Thyroid gland (tissue), 4 donors: ENCODE measurements at regions not wholly inside any gene's neighbourhood (a gene's known extent, or its start where the extent isn't known, plus 50 kb on each side); places are given as distances from the start of the nearest gene placed in this dataset.

Experiments
- DNase-seq, 2 donors: peaks; one replicate each; pipeline ENCODE4 v3.0.0-alpha.2; 2019
- H3K27ac ChIP-seq, 3 donors: fragments of 200-600 bp; sonication (generic); 1 replicate in 2 of 3; 2 replicates in 1 of 3; pipeline ENCODE4 v1.5.1; 2016 to 2019; ENCODE audit warnings: mild to moderate bottlenecking in 1 of 3, moderate library complexity in 1 of 3
- H3K27me3 ChIP-seq: fragments of 200-600 bp; sonication (generic); one replicate; pipeline ENCODE4 v1.5.1; 2019
- H3K36me3 ChIP-seq, 2 donors: fragments of 200-600 bp; sonication (generic); one replicate each; pipeline ENCODE4 v1.5.1; 2016 to 2019
- H3K4me1 ChIP-seq, 2 donors: fragments of 200-600 bp; sonication (generic); one replicate each; pipeline ENCODE4 v1.5.1; 2017 to 2019
- H3K4me3 ChIP-seq, 3 donors: fragments of 200-600 bp; sonication (generic); replicated peaks in 1 of 3; 1 replicate in 2 of 3; 2 replicates in 1 of 3; pipeline ENCODE4 v1.5.1; 2016; ENCODE audit warnings: mild to moderate bottlenecking in 1 of 3
- H3K9me3 ChIP-seq: fragments of 200-600 bp; sonication (generic); one replicate; pipeline ENCODE4 v1.5.1; 2017
- POLR2A ChIP-seq, 2 donors: fragments of 450-650 bp; IDR thresholded peaks; one replicate each; pipeline ENCODE4 v1.6.1; 2017; ENCODE audit warnings: antibody characterized with exemption in 2 of 2, mild to moderate bottlenecking in 2 of 2, moderate library complexity in 1 of 2
- WGBS, 2 donors: methylation state at CpG; one replicate each; pipeline ENCODE4 v1.1.5; 2017; 5-methylcytosine and 5-hydroxymethylcytosine counted together
- intact Hi-C: fragments of 100-400 bp; cut with DNase I; formaldehyde crosslinking; loops from one replicate; pipeline ENCODE4 v1.15.1; 2023
- TF ChIP-seq, protein P1 (sequence below), 6 experiments: fragments of 200-600 bp in 3 of 6; fragments of 450-650 bp in 3 of 6; sonication (generic) in 3 of 6; IDR thresholded peaks; one replicate each; pipeline ENCODE4 v1.5.1; 2016 to 2019; ENCODE audit warnings: antibody characterized with exemption in 6 of 6, mild to moderate bottlenecking in 2 of 6, inconsistent platforms in 1 of 6, moderate library complexity in 1 of 6

- Histone ChIP-seq H3K4me1 (peaks cover 10 to 16% of the 10 kb centered on the region in 2 donors), H3K9me3 (no peaks in the 10 kb centered on the region), H3K4me3 (no peak overlapping the region), H3K27me3 (no peaks in the 10 kb centered on the region), H3K27ac (no peak overlapping the region), H3K36me3 (no peaks in the 10 kb centered on the region)
- intact Hi-C loops, result no loop called here
- DNase-seq, result no peak
- TF ChIP-seq POLR2A (IDR thresholded peaks at IDR 0.05), result no peak
- TF ChIP-seq, protein P1, sequence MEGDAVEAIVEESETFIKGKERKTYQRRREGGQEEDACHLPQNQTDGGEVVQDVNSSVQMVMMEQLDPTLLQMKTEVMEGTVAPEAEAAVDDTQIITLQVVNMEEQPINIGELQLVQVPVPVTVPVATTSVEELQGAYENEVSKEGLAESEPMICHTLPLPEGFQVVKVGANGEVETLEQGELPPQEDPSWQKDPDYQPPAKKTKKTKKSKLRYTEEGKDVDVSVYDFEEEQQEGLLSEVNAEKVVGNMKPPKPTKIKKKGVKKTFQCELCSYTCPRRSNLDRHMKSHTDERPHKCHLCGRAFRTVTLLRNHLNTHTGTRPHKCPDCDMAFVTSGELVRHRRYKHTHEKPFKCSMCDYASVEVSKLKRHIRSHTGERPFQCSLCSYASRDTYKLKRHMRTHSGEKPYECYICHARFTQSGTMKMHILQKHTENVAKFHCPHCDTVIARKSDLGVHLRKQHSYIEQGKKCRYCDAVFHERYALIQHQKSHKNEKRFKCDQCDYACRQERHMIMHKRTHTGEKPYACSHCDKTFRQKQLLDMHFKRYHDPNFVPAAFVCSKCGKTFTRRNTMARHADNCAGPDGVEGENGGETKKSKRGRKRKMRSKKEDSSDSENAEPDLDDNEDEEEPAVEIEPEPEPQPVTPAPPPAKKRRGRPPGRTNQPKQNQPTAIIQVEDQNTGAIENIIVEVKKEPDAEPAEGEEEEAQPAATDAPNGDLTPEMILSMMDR (IDR thresholded peaks at IDR 0.05), result no peak
Measured at GRCh38 chr6:144395014-144395413, 109.9 kb downstream of the UTRN start.

GRCh38 chr6:144395826-144396225 is 110.7 kb downstream of the UTRN start:
- TF ChIP-seq, protein P1 (IDR thresholded peaks at IDR 0.05), result no peak
- TF ChIP-seq POLR2A (IDR thresholded peaks at IDR 0.05), result no peak
- intact Hi-C loops, result no loop called here
- no peak for DNase-seq

GRCh38 chr6:144397141-144397540 is 112.0 kb downstream of the UTRN start:
- Histone ChIP-seq H3K4me3 (no peak overlapping the region), H3K4me1 (peaks cover 5 to 16% of the 10 kb centered on the region in 2 donors), H3K27me3 (no peaks in the 10 kb centered on the region), H3K9me3 (no peaks in the 10 kb centered on the region), H3K36me3 (no peaks in the 10 kb centered on the region), H3K27ac (no peak overlapping the region)
- intact Hi-C loops, result no loop called here
- no peak for TF ChIP-seq POLR2A (IDR thresholded peaks at IDR 0.05)
- TF ChIP-seq, protein P1 (IDR thresholded peaks at IDR 0.05), result no peak
- WGBS, 2 donors, result 86 to 91% methylated on average over 4 of the region's 4 CpGs
- no peak for DNase-seq

More at GRCh38 chr6:144395826-144396225, 110.7 kb downstream of the UTRN start:
- WGBS, 2 donors, result 85 to 90% methylated on average over 1 of the region's 1 CpG
- Histone ChIP-seq H3K27ac (no peak overlapping the region), H3K4me1 (peaks cover 10 to 16% of the 10 kb centered on the region in 2 donors), H3K36me3 (no peaks in the 10 kb centered on the region), H3K27me3 (no peaks in the 10 kb centered on the region), H3K9me3 (no peaks in the 10 kb centered on the region), H3K4me3 (no peak overlapping the region)

DNA sequence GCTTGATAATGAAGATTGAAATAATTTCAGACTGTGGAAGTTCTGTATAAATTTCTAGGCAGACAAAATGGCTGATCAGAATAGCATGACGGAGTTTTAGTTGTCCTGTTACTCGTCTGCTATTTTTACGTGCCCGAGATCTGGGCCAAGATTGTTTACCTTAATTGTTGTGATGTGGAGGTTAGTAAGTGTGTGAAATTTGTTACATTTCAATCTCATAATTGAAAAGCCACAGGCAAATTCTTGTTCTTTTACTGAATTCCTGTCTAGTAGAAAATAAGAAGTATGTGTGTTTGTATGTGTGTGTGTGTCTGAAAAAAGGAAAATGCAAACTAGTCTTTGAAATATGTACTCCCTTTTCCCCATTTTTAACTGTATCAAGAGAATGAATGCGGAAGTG is 115.2 kb downstream of the UTRN start:
- no peaks in the 10 kb centered on the region for H3K9me3 ChIP-seq
- 87 to 95% methylated on average over 5 of the region's 5 CpGs for WGBS, 2 donors
- DNase-seq, result no peak
- TF ChIP-seq, protein P1 (IDR thresholded peaks at IDR 0.05), result no peak
- TF ChIP-seq POLR2A (IDR thresholded peaks at IDR 0.05), result no peak
- no peak overlapping the region for H3K4me3 ChIP-seq
- H3K36me3 ChIP-seq, result no peaks in the 10 kb centered on the region
- H3K27me3 ChIP-seq, result no peaks in the 10 kb centered on the region
- intact Hi-C loops, result no loop called here
- peaks cover 11 to 17% of the 10 kb centered on the region in 2 donors for H3K4me1 ChIP-seq
- no peak overlapping the region for H3K27ac ChIP-seq

DNA sequence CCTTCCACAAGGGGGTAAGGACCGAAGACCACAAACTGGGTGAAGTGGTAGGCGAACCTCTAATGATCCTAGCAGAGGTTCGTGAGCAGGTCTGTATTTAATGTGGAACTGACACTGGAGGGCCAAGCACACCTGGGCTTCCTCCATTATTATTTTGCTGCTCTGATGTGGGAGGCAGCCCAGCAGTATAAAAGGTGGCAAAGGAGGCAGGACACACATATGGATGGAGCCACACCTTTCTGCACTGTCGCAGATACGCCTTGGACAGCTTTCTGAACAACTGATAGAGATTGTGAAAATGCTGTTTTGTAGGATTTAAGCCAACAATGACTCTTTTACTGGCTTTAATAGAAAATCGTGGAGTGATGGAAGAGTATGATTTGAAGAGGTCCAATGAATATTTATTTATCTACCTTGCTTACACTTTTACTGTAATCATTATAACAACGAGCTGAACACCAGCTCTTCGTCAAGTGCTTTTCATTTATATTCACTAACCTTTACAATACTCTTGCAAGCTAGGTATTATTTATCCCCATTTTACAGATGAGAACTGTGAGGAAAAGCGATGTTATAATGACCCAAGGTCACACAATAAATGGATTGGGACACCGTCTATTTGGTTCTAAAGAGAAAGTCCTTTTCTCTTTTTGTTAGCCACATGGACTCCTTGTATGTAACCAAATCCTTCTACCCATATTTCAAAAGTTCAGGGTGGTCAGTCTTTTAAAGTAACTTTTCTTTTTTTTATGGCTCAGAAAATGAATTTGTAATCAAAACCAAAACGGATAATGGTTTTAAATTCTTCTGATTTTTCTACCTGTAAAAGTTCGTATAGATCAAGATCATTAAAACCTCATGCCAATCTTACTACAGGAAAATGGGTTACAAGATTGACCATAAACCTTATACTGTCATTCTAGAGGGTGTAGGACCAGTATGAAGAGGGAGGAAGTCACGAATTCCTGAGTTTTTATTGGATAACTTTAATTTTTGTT is 116.9 kb downstream of the UTRN start:
- WGBS, 2 donors, result 95 to 96% methylated on average over 13 of the region's 13 CpGs
- H3K27ac ChIP-seq, result no peak overlapping the region
- H3K4me1 ChIP-seq, result peaks cover 18 to 23% of the 10 kb centered on the region in 2 donors
- H3K27me3 ChIP-seq, result no peaks in the 10 kb centered on the region
- intact Hi-C loops, result no loop called here
- no peak for DNase-seq
- H3K4me3 ChIP-seq, result no peak overlapping the region
- no peaks in the 10 kb centered on the region for H3K36me3 ChIP-seq
- TF ChIP-seq POLR2A (IDR thresholded peaks at IDR 0.05), result no peak
- TF ChIP-seq, protein P1 (IDR thresholded peaks at IDR 0.05), result no peak
- no peaks in the 10 kb centered on the region for H3K9me3 ChIP-seq
